ENCODE measurements at regions not wholly inside any gene's neighbourhood (a gene's known extent, or its start where the extent isn't known, plus 50 kb on each side); places are given as distances from the start of the nearest gene placed in this dataset.

DNA sequence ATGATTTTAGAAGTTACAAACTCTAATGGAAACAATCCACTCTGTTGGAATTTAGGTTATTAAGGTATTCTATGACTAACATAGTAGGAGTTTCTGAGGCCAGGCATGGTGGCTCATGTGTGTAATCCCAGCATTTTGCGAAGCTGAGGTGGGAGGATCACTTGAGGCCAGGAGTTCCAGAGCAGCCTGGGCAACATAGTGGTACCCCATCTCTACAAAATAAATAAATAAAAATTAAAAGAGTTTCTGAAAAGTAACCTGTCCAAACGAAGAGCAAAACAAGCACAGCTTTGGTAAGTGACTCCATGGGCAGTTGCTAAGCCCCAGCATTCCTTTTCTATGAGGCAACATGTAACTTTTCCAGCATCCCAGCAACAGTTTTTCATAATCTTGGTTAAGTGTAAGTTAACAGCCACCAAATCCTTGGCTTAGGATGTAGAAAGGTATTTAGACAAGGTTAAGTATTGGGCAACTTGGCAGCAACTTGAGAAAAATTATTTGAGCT is 86.3 kb downstream of the SOX4 start:
- TF ChIP-seq, protein P1, sequence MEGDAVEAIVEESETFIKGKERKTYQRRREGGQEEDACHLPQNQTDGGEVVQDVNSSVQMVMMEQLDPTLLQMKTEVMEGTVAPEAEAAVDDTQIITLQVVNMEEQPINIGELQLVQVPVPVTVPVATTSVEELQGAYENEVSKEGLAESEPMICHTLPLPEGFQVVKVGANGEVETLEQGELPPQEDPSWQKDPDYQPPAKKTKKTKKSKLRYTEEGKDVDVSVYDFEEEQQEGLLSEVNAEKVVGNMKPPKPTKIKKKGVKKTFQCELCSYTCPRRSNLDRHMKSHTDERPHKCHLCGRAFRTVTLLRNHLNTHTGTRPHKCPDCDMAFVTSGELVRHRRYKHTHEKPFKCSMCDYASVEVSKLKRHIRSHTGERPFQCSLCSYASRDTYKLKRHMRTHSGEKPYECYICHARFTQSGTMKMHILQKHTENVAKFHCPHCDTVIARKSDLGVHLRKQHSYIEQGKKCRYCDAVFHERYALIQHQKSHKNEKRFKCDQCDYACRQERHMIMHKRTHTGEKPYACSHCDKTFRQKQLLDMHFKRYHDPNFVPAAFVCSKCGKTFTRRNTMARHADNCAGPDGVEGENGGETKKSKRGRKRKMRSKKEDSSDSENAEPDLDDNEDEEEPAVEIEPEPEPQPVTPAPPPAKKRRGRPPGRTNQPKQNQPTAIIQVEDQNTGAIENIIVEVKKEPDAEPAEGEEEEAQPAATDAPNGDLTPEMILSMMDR (IDR thresholded peaks at IDR 0.05; ENCODE audit: low read depth, low read length, poor library complexity, severe bottlenecking) = no peak
- TF ChIP-seq EZH2phosphoT487 (IDR thresholded peaks at IDR 0.05; ENCODE audit: borderline replicate concordance, low read length) = no peak

Data from DOHH2 (cell line).